ENCODE measurements at regions not wholly inside any gene's neighbourhood (a gene's known extent, or its start where the extent isn't known, plus 50 kb on each side); places are given as distances from the start of the nearest gene placed in this dataset.

- Histone ChIP-seq H3K4me1 (ENCODE audit: control insufficient read depth, insufficient read depth, low read length) (no peaks in the 10 kb centered on the region), H3K4me3 (ENCODE audit: low read length) (no peak overlapping the region), H3K36me3 (ENCODE audit: control insufficient read depth, insufficient read depth, low read length) (no peaks in the 10 kb centered on the region), H3K27me3 (ENCODE audit: control insufficient read depth, insufficient read depth, low read length) (no peaks in the 10 kb centered on the region), H3K9ac (ENCODE audit: low read length) (no peak overlapping the region), H3K9me3 (ENCODE audit: control insufficient read depth, low read length) (no peaks in the 10 kb centered on the region)
Measured at GRCh38 chr3:168407381-168407780, 311.7 kb upstream of the GOLIM4 start.

GRCh38 chr3:168405288-168405687 is 309.6 kb upstream of the GOLIM4 start:
- Histone ChIP-seq H3K9ac (ENCODE audit: low read length) (no peak overlapping the region), H3K4me3 (ENCODE audit: low read length) (no peak overlapping the region), H3K4me1 (ENCODE audit: control insufficient read depth, insufficient read depth, low read length) (no peaks in the 10 kb centered on the region), H3K36me3 (ENCODE audit: control insufficient read depth, insufficient read depth, low read length) (no peaks in the 10 kb centered on the region), H3K27me3 (ENCODE audit: control insufficient read depth, insufficient read depth, low read length) (no peaks in the 10 kb centered on the region), H3K9me3 (ENCODE audit: control insufficient read depth, low read length) (no peaks in the 10 kb centered on the region)

- Histone ChIP-seq H3K4me3 (ENCODE audit: low read length) (no peak overlapping the region), H3K9me3 (ENCODE audit: control insufficient read depth, low read length) (no peaks in the 10 kb centered on the region), H3K36me3 (ENCODE audit: control insufficient read depth, insufficient read depth, low read length) (no peaks in the 10 kb centered on the region), H3K27me3 (ENCODE audit: control insufficient read depth, insufficient read depth, low read length) (no peaks in the 10 kb centered on the region), H3K4me1 (ENCODE audit: control insufficient read depth, insufficient read depth, low read length) (no peaks in the 10 kb centered on the region), H3K9ac (ENCODE audit: low read length) (no peak overlapping the region)
Measured at GRCh38 chr3:168398371-168399025, 302.8 kb upstream of the GOLIM4 start.

- H3K9me3 ChIP-seq (ENCODE audit: control insufficient read depth, low read length): no peaks in the 10 kb centered on the region
- H3K27me3 ChIP-seq (ENCODE audit: control insufficient read depth, insufficient read depth, low read length): no peaks in the 10 kb centered on the region
- no peaks in the 10 kb centered on the region for H3K36me3 ChIP-seq (ENCODE audit: control insufficient read depth, insufficient read depth, low read length)
- H3K4me1 ChIP-seq (ENCODE audit: control insufficient read depth, insufficient read depth, low read length): no peaks in the 10 kb centered on the region
- no peak overlapping the region for H3K4me3 ChIP-seq (ENCODE audit: low read length)
- no peak overlapping the region for H3K9ac ChIP-seq (ENCODE audit: low read length)
Measured at GRCh38 chr3:168396861-168397260, 301.1 kb upstream of the GOLIM4 start.

GRCh38 chr3:168395551-168395950 is 299.8 kb upstream of the GOLIM4 start:
- Histone ChIP-seq H3K4me1 (ENCODE audit: control insufficient read depth, insufficient read depth, low read length) (no peaks in the 10 kb centered on the region), H3K9ac (ENCODE audit: low read length) (no peak overlapping the region), H3K36me3 (ENCODE audit: control insufficient read depth, insufficient read depth, low read length) (no peaks in the 10 kb centered on the region), H3K9me3 (ENCODE audit: control insufficient read depth, low read length) (no peaks in the 10 kb centered on the region), H3K27me3 (ENCODE audit: control insufficient read depth, insufficient read depth, low read length) (no peaks in the 10 kb centered on the region), H3K4me3 (ENCODE audit: low read length) (no peak overlapping the region)

GRCh38 chr3:168394439-168394838 is 298.7 kb upstream of the GOLIM4 start:
- no peak overlapping the region for H3K4me3 ChIP-seq (ENCODE audit: low read length)
- H3K9me3 ChIP-seq (ENCODE audit: control insufficient read depth, low read length): no peaks in the 10 kb centered on the region
- no peaks in the 10 kb centered on the region for H3K27me3 ChIP-seq (ENCODE audit: control insufficient read depth, insufficient read depth, low read length)
- H3K9ac ChIP-seq (ENCODE audit: low read length): no peak overlapping the region
- H3K4me1 ChIP-seq (ENCODE audit: control insufficient read depth, insufficient read depth, low read length): no peaks in the 10 kb centered on the region
- H3K36me3 ChIP-seq (ENCODE audit: control insufficient read depth, insufficient read depth, low read length): no peaks in the 10 kb centered on the region

- H3K4me1 ChIP-seq (ENCODE audit: control insufficient read depth, insufficient read depth, low read length): no peaks in the 10 kb centered on the region
- no peaks in the 10 kb centered on the region for H3K27me3 ChIP-seq (ENCODE audit: control insufficient read depth, insufficient read depth, low read length)
Measured at GRCh38 chr3:168386301-168386700, 290.6 kb upstream of the GOLIM4 start.

GRCh38 chr3:168384990-168385389 is 289.3 kb upstream of the GOLIM4 start:
- Histone ChIP-seq H3K27me3 (ENCODE audit: control insufficient read depth, insufficient read depth, low read length) (no peaks in the 10 kb centered on the region), H3K4me3 (ENCODE audit: low read length) (no peak overlapping the region), H3K9ac (ENCODE audit: low read length) (no peak overlapping the region), H3K36me3 (ENCODE audit: control insufficient read depth, insufficient read depth, low read length) (no peaks in the 10 kb centered on the region), H3K9me3 (ENCODE audit: control insufficient read depth, low read length) (no peaks in the 10 kb centered on the region), H3K4me1 (ENCODE audit: control insufficient read depth, insufficient read depth, low read length) (no peaks in the 10 kb centered on the region)

More at GRCh38 chr3:168386301-168386700, 290.6 kb upstream of the GOLIM4 start:
- Histone ChIP-seq H3K4me3 (ENCODE audit: low read length) (no peak overlapping the region), H3K9me3 (ENCODE audit: control insufficient read depth, low read length) (no peaks in the 10 kb centered on the region), H3K36me3 (ENCODE audit: control insufficient read depth, insufficient read depth, low read length) (no peaks in the 10 kb centered on the region), H3K9ac (ENCODE audit: low read length) (no peak overlapping the region)

GRCh38 chr3:168383573-168383972 is 287.8 kb upstream of the GOLIM4 start:
- no peaks in the 10 kb centered on the region for H3K36me3 ChIP-seq (ENCODE audit: control insufficient read depth, insufficient read depth, low read length)
- H3K27me3 ChIP-seq (ENCODE audit: control insufficient read depth, insufficient read depth, low read length): no peaks in the 10 kb centered on the region
- H3K9me3 ChIP-seq (ENCODE audit: control insufficient read depth, low read length): no peaks in the 10 kb centered on the region
- H3K4me3 ChIP-seq (ENCODE audit: low read length): no peak overlapping the region
- no peaks in the 10 kb centered on the region for H3K4me1 ChIP-seq (ENCODE audit: control insufficient read depth, insufficient read depth, low read length)
- no peak overlapping the region for H3K9ac ChIP-seq (ENCODE audit: low read length)

- Histone ChIP-seq H3K27me3 (ENCODE audit: control insufficient read depth, insufficient read depth, low read length) (no peaks in the 10 kb centered on the region), H3K4me1 (ENCODE audit: control insufficient read depth, insufficient read depth, low read length) (no peaks in the 10 kb centered on the region), H3K9ac (ENCODE audit: low read length) (no peak overlapping the region), H3K36me3 (ENCODE audit: control insufficient read depth, insufficient read depth, low read length) (no peaks in the 10 kb centered on the region), H3K9me3 (ENCODE audit: control insufficient read depth, low read length) (no peaks in the 10 kb centered on the region), H3K4me3 (ENCODE audit: low read length) (no peak overlapping the region)
Measured at GRCh38 chr3:168371846-168372245, 276.1 kb upstream of the GOLIM4 start.

GRCh38 chr3:168364967-168365366 is 269.2 kb upstream of the GOLIM4 start:
- no peak overlapping the region for H3K9ac ChIP-seq (ENCODE audit: low read length)
- no peaks in the 10 kb centered on the region for H3K27me3 ChIP-seq (ENCODE audit: control insufficient read depth, insufficient read depth, low read length)
- no peak overlapping the region for H3K4me3 ChIP-seq (ENCODE audit: low read length)
- no peaks in the 10 kb centered on the region for H3K4me1 ChIP-seq (ENCODE audit: control insufficient read depth, insufficient read depth, low read length)
- no peaks in the 10 kb centered on the region for H3K9me3 ChIP-seq (ENCODE audit: control insufficient read depth, low read length)
- H3K36me3 ChIP-seq (ENCODE audit: control insufficient read depth, insufficient read depth, low read length): no peaks in the 10 kb centered on the region

- Histone ChIP-seq H3K9ac (ENCODE audit: low read length) (no peak overlapping the region), H3K4me3 (ENCODE audit: low read length) (no peak overlapping the region), H3K27me3 (ENCODE audit: control insufficient read depth, insufficient read depth, low read length) (no peaks in the 10 kb centered on the region), H3K4me1 (ENCODE audit: control insufficient read depth, insufficient read depth, low read length) (no peaks in the 10 kb centered on the region), H3K36me3 (ENCODE audit: control insufficient read depth, insufficient read depth, low read length) (no peaks in the 10 kb centered on the region), H3K9me3 (ENCODE audit: control insufficient read depth, low read length) (no peaks in the 10 kb centered on the region)
Measured at GRCh38 chr3:168362661-168363247, 267.0 kb upstream of the GOLIM4 start.
